Esophagus muscularis mucosa (tissue), 3 donors: ENCODE measurements at regions not wholly inside any gene's neighbourhood (a gene's known extent, or its start where the extent isn't known, plus 50 kb on each side); places are given as distances from the start of the nearest gene placed in this dataset.

ENCODE experiments used
- CTCF ChIP-seq, 3 experiments: fragments of 200-600 bp in 2 of 3; fragments of 450-650 bp in 1 of 3; sonication (generic) in 2 of 3; IDR thresholded peaks; one replicate each; pipeline ENCODE4 v1.5.1; 2017 to 2019; ENCODE audit warnings: antibody characterized with exemption in 3 of 3, mild to moderate bottlenecking in 2 of 3, moderate library complexity in 1 of 3
- POLR2A ChIP-seq: fragments of 450-650 bp; IDR thresholded peaks from one replicate; pipeline ENCODE4 v1.6.1; 2017; ENCODE audit warnings: antibody characterized with exemption, moderate library complexity, mild to moderate bottlenecking, low read depth

GRCh38 chr3:194989241-194989640 lies 281.7 kb downstream of the XXYLT1 start:
- no peak for TF ChIP-seq CTCF (IDR thresholded peaks at IDR 0.05)
- no peak for TF ChIP-seq POLR2A
